SK-N-MC (cell line): ENCODE measurements at regions not wholly inside any gene's neighbourhood (a gene's known extent, or its start where the extent isn't known, plus 50 kb on each side); places are given as distances from the start of the nearest gene placed in this dataset.

Experiments
- EZH2 ChIP-seq: fragments of 200-600 bp; sonication (generic); IDR thresholded peaks from one replicate; pipeline ENCODE4 v1.6.1; 2017; ENCODE audit warnings: antibody characterized with exemption
- FOXP2 ChIP-seq: optimal IDR thresholded peaks from 2 replicates; pipeline ENCODE3; 2011; ENCODE audit warnings: mild to moderate bottlenecking, moderate library complexity; ENCODE audit not compliant: insufficient read depth; ENCODE audit errors: extremely low read length, control extremely low read depth
- POLR2AphosphoS5 ChIP-seq: IDR thresholded peaks from 2 replicates; pipeline ENCODE4 v1.6.1; 2012; ENCODE audit warnings: mild to moderate bottlenecking, low read depth, low read length, borderline replicate concordance

DNA sequence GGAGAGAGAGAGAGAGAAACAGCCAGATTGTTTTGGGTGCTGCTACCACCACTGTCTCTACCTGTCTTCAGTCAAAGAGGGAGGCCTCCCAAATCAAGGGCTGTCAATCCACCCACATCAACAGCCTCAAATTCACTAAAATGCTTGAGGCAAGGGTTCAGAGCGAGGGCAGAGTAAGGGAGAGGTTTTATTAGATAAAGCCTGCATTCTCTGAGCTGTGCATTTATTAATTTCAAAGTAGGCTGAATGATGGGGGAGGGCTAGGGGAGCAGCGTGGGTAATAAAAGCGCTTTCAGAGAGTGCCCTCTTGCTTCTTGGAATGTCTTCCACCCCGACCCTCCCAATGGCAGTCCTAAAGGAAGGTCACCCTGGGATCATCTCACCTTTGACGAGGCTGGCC lies 636.5 kb upstream of the TBX3 start:
- TF ChIP-seq EZH2 = no peak
- TF ChIP-seq POLR2AphosphoS5 = no peak
- no peak for TF ChIP-seq FOXP2
